Upper lobe of left lung (tissue), 6 donors: ENCODE measurements at regions not wholly inside any gene's neighbourhood (a gene's known extent, or its start where the extent isn't known, plus 50 kb on each side); places are given as distances from the start of the nearest gene placed in this dataset.

ENCODE experiments used
- ATAC-seq, 2 donors: fragments of 200-7000 bp; cut with Tn5 transposase; one replicate each; pipeline ENCODE4 v1.9.1; 2022; ENCODE audit warnings: mild to moderate bottlenecking in 2 of 2, moderate library complexity in 2 of 2; ENCODE audit not compliant: low FRiP score in 2 of 2
- DNase-seq, 2 donors: peaks; one replicate each; pipeline ENCODE4 v3.0.0-alpha.2; 2019 to 2020
- H3K27ac ChIP-seq, 4 donors: fragments of 200-600 bp; sonication (generic); one replicate each; pipeline ENCODE4 v1.5.1; 2016 to 2019
- H3K27me3 ChIP-seq, 4 donors: fragments of 200-600 bp; sonication (generic); one replicate each; pipeline ENCODE4 v1.5.1; 2017 to 2019
- H3K36me3 ChIP-seq, 4 donors: fragments of 200-600 bp; sonication (generic); one replicate each; pipeline ENCODE4 v1.5.1; 2016 to 2019
- H3K4me1 ChIP-seq, 4 donors: fragments of 200-600 bp; sonication (generic); one replicate each; pipeline ENCODE4 v1.5.1; 2018 to 2019
- H3K4me3 ChIP-seq, 4 donors: fragments of 200-600 bp; sonication (generic); one replicate each; pipeline ENCODE4 v1.5.1; 2017 to 2019; ENCODE audit warnings: mild to moderate bottlenecking in 2 of 4, moderate library complexity in 1 of 4
- H3K9me3 ChIP-seq, 4 donors: fragments of 200-600 bp; sonication (generic); one replicate each; pipeline ENCODE4 v1.5.1; 2018 to 2019
- CTCF ChIP-seq, 6 experiments: fragments of 450-650 bp in 4 of 6; fragments of 200-600 bp in 2 of 6; sonication (generic) in 2 of 6; IDR thresholded peaks; one replicate each; pipeline ENCODE4 v1.5.1; 2016 to 2019; ENCODE audit warnings: antibody characterized with exemption in 6 of 6
- EP300 ChIP-seq, 4 donors: sonication (generic); formaldehyde crosslinking; IDR thresholded peaks; one replicate each; pipeline ENCODE4 v1.5.1; 2017; ENCODE audit warnings: antibody characterized with exemption in 4 of 4, control low read depth in 2 of 4
- POLR2A ChIP-seq, 4 donors: fragments of 450-650 bp; IDR thresholded peaks; one replicate each; pipeline ENCODE4 v1.5.1; 2016 to 2017; ENCODE audit warnings: antibody characterized with exemption in 4 of 4, mild to moderate bottlenecking in 2 of 4
- POLR2AphosphoS5 ChIP-seq, 2 donors: sonication (generic); formaldehyde crosslinking; IDR thresholded peaks; one replicate each; pipeline ENCODE4 v1.5.1; 2017; ENCODE audit warnings: antibody characterized with exemption in 2 of 2
- WGBS, 2 donors: methylation state at CpG; one replicate each; pipeline ENCODE4 v1.1.5; 2017 to 2018; 5-methylcytosine and 5-hydroxymethylcytosine counted together
- donor health status: DM: no; HTN: no; CAD: no; lungs with moderate emphysema.
- donor health status: DM: no; HTN: yes; CAD: no; lungs with severe emphysema.

DNA sequence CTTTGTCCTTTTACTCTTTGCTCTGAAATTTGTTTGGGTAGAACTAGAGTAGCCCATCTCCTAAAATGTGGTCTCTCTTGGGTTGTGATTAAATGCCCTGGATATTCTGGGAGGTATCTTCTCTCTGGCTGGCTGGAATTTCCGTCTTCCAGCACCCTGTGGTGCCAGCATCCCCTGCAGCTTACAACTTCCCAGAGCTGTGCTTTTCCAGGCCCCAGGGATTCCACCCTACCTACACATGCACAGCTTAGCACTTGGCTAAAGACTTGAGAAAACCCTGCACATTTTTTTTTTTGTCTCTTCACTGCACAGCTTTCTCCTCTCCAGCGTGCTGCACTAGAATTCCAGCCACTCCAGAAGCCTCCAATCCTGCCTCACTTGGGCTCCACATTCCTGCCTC lies 334.7 kb downstream of the IRS2 start:
- no peaks in the 10 kb centered on the region for H3K9me3 ChIP-seq
- H3K27me3 ChIP-seq, result no peaks in the 10 kb centered on the region
- no peak for TF ChIP-seq POLR2A (IDR thresholded peaks at IDR 0.05)
- no peak for ATAC-seq
- no peak overlapping the region for H3K27ac ChIP-seq
- H3K36me3 ChIP-seq, result no peaks in the 10 kb centered on the region
- no peaks in the 10 kb centered on the region for H3K4me1 ChIP-seq
- DNase-seq, result no peak
- no peak overlapping the region for H3K4me3 ChIP-seq
- 67 to 80% methylated on average over 2 of the region's 2 CpGs for WGBS, 2 donors

DNA sequence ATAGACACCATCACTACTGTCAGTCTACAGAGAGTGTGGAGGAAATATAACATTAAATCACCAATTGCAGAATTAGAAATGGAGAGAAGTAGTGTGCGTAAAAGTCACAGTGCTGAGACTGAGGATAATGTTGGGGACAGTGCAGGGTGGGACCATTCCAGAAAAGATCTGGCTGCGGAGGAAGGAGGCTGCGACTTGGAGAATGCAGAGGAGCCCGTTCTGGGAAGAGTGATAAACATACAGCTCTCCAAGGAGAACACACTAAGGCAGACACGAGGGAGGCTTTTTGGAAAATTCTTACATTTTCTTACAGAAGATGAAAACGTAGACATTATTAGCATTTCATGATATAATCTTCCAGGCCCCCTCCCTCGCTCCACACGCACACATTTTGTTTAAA lies 337.8 kb downstream of the IRS2 start:
- Histone ChIP-seq H3K27ac (no peak overlapping the region), H3K4me3 (no peak overlapping the region), H3K27me3 (no peaks in the 10 kb centered on the region), H3K9me3 (no peaks in the 10 kb centered on the region), H3K4me1 (no peaks in the 10 kb centered on the region), H3K36me3 (no peaks in the 10 kb centered on the region)
- ATAC-seq, result no peak
- WGBS, 2 donors, result 90 to 93% methylated on average over 8 of the region's 8 CpGs
- TF ChIP-seq POLR2A (IDR thresholded peaks at IDR 0.05) (no peak), CTCF (IDR thresholded peaks at IDR 0.05) (no peak), EP300 (IDR thresholded peaks at IDR 0.05) (no peak), POLR2AphosphoS5 (IDR thresholded peaks at IDR 0.05) (no peak)
- DNase-seq, result no peak

- Histone ChIP-seq H3K9me3 (no peaks in the 10 kb centered on the region), H3K27me3 (no peaks in the 10 kb centered on the region), H3K27ac (no peak overlapping the region), H3K36me3 (no peaks in the 10 kb centered on the region), H3K4me3 (no peak overlapping the region), H3K4me1 (no peaks in the 10 kb centered on the region)
- TF ChIP-seq POLR2AphosphoS5 (IDR thresholded peaks at IDR 0.05) (no peak), CTCF (IDR thresholded peaks at IDR 0.05) (no peak), EP300 (IDR thresholded peaks at IDR 0.05) (no peak)
- ATAC-seq (peak in 1 of 2 donors; percentile 37), DNase-seq (no peak)
- WGBS, 2 donors, result 58 to 88% methylated on average over 2 to 4 of the region's 4 CpGs
These were observed 338.7 kb downstream of the IRS2 start for GRCh38 chr13:109447667-109448066.

DNA sequence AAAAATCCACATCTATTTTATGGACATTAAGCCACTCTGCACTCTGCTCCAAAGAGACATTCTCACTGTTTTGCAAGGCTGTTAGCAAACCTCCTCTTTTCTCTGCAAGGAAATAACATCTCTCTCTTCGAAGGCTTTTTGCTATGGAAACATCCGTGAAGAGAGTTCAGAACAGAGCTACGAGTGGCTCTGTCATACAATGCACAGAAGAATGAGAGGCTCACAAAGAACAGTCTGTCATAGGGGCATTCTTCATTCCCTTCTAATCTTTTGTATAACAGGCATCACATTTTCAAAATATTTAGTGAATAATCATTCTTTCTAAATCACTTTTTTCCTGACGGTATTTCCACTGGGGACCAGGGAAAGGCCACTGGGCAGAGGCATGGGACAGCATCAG lies 346.1 kb downstream of the IRS2 start:
- no peaks in the 10 kb centered on the region for H3K36me3 ChIP-seq
- no peaks in the 10 kb centered on the region for H3K27me3 ChIP-seq
- TF ChIP-seq POLR2AphosphoS5 (IDR thresholded peaks at IDR 0.05), result no peak
- TF ChIP-seq EP300 (IDR thresholded peaks at IDR 0.05), result no peak
- TF ChIP-seq POLR2A (IDR thresholded peaks at IDR 0.05), result no peak
- no peak for TF ChIP-seq CTCF (IDR thresholded peaks at IDR 0.05)
- no peaks in the 10 kb centered on the region for H3K4me1 ChIP-seq
- ATAC-seq (no peak), DNase-seq (no peak)
- 75 to 83% methylated on average over 4 of the region's 4 CpGs for WGBS, 2 donors
- no peak overlapping the region for H3K4me3 ChIP-seq
- H3K9me3 ChIP-seq, result no peaks in the 10 kb centered on the region
- no peak overlapping the region for H3K27ac ChIP-seq

GRCh38 chr13:109439813-109440212 lies 346.6 kb downstream of the IRS2 start:
- TF ChIP-seq CTCF (IDR thresholded peaks at IDR 0.05), result no peak
- DNase-seq (no peak), ATAC-seq (no peak)
- Histone ChIP-seq H3K9me3 (no peaks in the 10 kb centered on the region), H3K4me1 (no peaks in the 10 kb centered on the region), H3K27me3 (no peaks in the 10 kb centered on the region), H3K27ac (no peak overlapping the region), H3K4me3 (no peak overlapping the region), H3K36me3 (no peaks in the 10 kb centered on the region)
- 91% methylated on average over 6 of the region's 6 CpGs for WGBS, 2 donors
